Renal pelvis (tissue), 1 donor: ENCODE measurements at regions not wholly inside any gene's neighbourhood (a gene's known extent, or its start where the extent isn't known, plus 50 kb on each side); places are given as distances from the start of the nearest gene placed in this dataset.

Source experiments
- DNase-seq: peaks from one replicate; pipeline ENCODE4 v3.0.0-alpha.2; 2013

DNA sequence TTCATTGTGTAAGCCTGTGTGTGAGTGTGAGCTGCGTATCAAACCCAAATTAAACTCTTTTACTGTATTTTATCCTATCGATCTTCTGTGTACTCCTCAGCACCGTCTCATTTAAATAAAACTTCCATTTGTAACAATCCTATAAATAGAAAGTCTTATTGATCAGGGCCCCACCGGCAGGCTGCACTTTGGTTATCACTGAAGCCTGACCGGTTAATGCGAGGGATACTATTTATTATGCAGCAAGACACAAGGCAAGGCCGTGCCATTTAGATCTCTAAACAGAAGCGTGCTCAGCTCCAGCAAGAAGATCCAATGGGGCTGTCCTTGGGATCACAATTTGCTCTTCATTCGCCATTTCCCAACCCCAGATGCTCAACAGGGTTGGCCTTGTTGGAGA is 252.6 kb upstream of the TSHZ3 start:
- DNase-seq: no peak

DNA sequence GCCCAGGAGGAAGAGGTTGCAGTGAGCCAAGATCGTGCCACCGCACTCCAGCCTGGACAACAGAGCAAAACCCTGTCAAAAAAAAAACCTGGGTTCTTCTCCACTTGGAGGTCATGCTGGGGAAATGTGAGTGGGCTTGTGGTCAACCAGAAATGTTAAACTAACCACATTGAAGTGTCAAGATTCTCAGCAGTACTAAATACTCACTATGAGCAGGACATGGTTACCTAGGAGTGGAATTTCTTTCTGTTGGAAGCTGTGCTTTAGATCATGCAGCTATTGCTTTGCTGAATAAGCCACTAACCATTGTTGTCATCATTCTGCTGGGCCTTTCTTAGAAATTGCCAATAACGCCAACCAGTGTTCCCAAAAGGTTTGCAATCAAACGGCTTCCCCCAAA is 253.3 kb upstream of the TSHZ3 start:
- DNase-seq: no peak

DNA sequence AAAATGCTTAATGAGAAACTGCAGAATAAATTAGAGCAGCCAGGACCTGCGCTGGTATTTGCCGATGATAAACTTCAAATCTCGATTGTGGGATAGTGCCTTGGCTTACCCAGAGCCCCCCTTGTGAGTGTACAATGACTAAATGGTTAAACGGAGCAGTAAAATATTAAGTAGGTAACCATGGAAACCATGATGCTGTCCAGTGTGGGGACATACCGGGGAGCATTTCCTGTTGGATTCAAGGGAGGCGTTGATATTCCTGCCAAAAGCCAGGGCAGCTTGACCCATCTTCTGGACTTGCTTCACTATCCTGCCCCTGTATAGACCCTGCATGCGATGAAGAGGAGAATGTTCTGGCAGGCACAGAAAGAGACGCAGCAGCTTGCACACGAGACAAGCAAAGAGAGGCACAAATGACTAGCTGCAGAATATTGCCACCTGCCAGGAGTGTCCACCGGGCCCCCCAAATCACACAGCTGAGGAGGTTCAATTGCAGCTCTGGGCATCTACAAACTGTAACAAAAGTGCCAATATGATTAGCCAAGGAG is 255.3 kb upstream of the TSHZ3 start:
- no peak for DNase-seq

DNA sequence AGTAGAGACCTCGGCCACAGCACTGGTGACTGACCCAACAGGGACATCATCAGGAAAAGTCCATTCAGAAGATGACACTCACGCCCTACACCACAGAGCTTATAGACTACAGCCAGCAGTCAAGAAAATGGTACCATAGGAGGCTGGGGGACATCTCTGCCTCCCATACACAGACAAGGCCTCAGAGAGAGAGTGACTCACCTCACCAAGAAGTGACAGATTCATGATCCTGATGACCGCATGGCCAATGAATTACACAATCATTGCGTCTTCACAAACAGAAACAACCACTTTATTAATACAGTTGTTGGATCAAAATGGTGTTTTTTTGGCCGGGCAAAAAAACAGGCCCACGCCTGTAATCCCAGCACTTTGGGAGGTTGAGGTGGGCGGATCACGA is 260.8 kb upstream of the TSHZ3 start:
- no peak for DNase-seq

DNA sequence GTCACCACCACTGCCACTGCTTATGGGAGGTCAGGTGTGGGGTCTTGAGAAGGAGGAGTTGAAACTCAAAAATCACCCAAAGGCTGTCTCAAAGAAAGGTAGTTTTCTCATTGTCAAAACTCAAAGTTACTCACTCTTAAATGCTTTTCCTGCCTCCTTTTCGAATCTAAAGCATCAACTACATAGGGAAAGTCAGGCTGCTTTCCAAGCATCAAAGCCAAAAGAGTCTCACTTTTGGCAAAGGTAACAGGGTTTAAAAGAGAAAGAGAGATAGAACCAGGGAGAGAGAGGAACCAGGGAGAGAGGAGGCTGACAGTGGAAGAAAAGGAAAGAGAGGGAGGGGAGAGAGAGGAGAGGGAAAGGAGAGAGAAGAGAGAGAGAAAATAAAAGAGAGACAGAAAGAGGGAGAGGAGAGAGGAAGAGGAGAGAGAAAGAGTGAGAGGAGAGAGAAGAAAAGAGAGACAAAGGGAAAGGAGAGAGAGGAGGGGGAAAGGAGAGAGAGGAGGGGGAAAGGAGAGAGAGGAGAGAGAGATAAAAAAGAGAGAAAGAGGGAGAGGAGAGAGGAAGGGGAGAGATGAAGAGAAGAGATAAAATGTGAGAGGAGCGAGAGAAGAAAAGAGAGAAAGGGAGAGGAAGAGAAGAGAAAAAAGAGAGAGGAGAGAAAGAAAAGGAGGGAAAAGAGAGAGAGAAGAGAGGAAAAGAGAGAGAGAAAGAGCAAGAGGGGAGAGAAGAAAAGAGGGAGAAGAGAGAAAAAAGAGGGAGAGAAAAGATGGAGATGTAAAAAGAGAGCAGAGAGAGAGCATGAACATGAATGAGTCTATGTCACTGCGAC is 262.0 kb upstream of the TSHZ3 start:
- DNase-seq: no peak

DNA sequence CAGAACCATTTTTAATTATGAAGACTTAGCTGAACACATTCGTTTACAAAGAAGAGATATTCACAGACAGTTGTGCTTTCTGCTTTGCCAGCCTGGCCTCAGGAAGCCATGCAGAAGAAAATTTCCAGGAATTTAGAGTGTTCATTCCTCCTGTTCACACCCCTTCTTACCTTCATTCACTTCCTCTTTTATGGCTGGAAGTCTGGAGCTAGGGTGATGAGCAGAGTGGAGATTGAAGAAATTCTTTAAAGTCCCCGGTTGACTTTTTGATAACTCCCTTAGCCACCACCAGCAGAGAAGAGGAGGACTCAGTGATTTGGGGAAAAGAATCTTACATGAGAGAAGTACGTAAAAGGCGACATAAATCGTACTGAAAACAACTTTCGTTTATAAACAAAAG is 263.6 kb upstream of the TSHZ3 start:
- DNase-seq: no peak

DNA sequence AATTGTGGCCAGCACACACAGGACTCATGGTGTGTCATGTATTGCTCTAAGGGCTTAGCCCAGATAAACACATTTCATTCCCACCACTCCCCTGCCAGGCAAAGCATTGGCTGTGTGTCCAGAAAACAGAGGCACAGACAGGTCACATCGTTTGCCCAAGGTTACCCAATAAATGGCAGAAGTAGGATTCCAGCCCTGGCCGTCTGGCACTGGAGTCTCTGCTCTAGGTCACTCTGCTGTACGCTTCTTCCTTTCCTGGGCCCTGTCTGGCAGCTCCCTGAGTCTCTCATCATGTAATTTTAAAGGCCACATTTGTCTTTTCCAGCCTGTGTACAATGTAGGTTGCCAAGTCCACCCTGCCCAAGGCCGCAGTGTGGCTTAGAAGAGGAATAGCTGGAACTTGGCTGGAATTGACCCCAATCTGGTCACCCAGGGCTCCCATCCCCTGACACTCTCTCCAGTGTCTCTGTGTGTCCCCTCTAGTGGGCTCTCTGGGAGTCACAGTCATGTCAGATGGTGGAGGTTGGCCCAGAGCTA is 264.5 kb upstream of the TSHZ3 start:
- DNase-seq: no peak

DNA sequence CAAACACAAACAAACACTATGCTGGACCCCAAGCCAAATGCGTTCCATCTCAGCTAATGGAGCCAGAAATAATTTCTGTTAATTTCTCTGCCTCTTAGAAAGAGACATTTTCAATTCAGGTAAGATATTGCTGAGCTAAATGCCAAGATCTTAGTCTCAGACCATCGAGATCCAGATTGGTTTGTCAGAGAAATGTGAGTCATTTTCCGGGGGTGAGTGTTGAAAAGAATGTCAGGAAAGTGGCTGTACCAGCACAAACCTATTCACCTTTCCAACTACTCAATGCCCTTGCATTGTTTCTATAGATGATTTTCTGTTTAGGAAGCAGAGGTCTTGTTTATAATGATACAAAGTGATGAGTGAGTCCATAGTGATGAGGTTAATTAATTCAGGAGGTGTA is 266.8 kb upstream of the TSHZ3 start:
- no peak for DNase-seq

DNA sequence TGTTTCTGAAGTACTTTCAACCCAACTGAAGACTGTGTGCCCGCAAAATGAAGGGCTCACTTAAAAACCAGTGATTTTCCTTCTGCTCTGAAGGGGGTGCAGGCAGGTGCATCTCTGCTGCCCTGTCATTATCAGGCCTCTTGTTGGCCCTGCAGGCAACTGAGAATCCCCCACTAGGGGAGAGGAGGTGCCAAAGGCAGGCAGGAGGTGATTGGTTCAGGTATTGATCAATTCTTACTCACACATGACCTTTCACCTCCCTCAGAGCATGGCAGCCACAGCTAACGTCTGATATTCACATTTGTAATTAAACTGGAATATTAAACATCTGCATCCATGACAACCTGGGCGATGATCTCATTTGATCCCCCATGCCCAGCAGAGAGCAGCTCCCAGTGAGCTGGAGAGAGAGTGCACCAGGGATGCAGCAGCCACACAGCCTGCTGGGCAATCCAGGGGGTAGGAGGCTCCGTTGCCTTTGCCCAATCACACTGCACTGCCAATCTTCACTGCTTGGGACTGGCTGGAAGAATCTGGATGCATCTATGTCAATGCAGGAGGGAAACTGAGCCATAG is 267.9 kb upstream of the TSHZ3 start:
- DNase-seq: no peak

DNA sequence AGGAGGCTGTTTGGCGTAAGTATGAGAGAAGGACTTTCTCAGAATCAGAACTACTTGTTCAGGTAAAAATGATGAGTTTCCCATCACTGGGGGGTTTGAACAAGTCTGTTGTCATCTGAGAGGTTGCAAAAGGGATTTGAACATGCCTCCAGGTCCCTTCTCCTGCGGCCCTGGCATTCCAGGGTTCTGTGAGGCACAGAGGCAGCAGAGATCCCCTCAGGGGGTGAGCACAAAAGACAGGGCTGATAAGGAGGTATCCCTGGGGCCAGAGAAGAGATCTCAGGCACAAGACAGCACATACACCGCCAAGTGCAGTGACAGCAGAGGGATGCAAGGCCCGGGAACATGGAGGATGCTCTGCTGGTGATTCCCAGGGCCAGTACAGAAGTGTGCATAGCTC is 275.8 kb upstream of the TSHZ3 start:
- no peak for DNase-seq

DNA sequence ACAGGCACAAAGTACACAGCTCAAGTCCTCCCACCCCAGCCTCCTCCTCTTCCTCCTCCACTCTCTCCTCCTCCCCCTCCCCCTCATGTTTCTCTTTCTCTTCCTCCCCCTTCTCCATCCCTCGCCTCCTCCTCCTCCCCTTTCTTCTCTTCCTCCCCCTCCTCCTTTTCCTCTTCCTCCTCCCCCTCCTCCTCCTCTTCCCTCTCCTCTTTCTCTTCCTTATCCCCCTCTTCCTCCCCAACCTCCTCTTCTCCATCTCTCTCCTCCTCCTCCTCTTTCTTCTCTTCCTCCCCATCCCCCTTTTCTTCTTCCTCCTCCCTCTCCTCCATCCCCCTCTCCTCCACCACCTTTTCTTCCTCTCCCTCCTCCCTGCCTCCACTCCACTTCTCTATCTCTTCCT is 276.3 kb upstream of the TSHZ3 start:
- no peak for DNase-seq

DNA sequence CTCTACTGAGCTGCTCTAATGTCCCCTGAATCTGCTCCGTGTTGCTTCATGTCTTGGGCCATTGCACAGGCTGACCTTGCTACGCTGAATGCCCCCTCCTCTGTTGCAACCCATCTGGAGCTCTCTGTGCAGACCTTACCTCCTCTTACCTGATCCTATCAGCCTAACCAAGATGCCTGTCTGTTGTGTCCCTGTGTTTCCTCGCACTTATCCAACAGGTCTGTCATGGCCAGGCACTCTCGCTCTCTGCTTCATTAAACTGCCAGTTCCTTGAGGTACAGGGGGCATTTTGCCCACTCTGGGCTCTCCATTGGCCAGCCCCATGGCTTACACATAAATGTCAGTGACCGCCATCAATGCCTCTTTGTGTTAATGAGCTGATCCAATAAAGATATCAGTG is 277.7 kb upstream of the TSHZ3 start:
- no peak for DNase-seq

DNA sequence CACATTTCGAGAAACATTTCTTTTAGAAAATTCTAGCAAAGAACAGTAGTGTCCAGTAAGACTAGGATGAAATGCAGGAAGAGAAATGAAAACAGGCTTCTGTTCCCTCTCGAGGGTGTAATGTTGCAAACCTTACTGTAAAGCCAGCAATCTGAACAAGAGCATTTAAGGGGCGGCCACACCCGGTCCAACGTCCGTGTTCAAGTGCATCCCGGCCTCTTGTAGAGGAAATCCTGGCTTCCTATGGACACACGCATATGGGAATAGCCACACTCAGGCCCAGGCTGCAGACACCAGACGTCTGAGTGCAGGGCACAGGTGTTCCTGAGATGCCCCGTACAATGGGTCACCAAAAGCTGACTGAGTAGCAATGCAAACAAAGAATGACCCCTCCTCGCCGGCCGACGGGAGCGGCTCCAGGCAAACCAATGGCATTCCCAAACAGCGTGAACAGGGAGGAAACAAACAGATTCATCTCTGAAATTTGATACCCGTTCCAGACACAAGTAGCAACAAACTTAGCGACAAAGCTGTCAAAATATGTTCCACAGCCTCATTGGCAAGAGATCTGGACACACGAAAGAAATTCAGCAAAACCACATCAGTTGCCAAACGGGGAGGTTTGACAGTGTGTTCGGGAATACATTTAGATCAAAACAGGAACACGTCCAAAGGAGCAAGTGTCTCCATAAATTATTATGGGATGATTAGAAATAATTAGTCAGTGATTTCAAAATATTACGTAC is 278.6 kb upstream of the TSHZ3 start:
- no peak for DNase-seq

DNA sequence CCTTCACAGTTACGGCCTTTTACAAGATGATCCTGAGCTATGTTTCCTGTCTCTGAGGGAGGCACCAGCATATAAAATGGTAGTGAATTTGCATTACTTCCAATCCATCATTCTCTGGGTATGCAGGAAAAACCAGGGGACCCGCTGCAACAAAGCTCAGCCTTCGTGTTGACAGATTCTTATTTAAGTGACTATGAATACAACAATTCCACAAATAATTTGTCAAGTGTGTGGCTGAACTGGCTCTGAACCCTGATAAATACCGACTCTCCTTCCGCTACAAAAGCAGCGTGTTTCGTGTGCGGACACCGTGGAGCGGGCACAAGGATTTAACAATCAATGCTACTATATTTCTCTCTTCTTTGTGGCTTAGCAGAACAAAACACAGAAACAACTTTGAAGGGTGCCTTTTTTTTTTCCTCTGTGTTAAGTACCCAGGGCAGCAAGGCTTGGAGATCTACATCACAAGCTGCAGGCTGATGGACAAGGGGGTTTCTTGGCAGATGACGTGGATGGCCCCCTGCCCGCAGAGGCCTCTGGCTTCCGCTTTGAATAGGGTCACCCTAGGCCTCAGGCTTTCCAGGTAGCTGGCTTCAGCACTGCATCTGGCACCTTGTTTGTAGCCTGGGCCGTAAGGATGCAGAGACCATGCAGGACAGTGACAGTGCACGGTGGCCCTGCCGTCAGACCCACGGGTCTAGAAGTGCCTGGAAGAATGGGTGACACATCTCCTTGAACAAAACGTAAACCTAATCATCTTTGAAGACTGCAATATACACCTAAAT is 280.5 kb upstream of the TSHZ3 start:
- DNase-seq: no peak

DNA sequence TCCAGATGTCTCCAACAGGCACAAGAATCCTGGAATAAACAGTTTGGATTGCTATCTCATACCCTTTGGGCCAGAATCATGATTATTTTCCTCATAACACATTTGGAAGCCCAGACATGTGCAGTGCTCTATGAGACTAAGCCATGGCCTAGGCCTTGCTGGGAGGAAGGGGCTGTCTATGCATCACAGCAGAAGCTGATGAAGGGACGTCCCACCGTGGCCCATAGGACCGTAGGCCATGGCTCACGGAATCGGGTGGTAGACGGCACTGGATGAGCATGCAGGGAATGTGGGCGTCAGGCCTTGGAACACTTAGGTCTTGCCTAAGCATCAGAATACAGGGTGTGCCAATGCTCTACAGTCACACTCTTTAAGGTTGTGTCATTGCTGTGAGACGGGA is 283.8 kb upstream of the TSHZ3 start:
- DNase-seq: no peak

DNA sequence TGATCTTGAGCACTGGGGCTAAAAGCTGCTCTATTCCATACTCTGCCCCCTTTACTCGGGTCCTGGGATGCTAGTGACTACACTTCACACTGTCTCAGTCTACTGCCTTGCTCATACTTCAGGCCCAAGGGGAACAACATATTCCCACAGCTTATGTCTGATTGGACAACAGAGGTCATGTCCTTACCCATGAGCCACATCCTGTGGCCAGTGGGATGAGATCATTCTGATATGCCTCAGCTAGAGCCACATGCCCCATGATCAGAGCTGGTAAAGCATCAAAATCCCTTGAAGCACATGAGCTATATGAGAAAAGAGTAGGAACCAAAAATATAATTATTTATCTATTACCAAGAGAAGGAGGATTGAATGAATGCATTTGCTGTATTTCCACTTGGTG is 290.1 kb upstream of the TSHZ3 start:
- no peak for DNase-seq

DNA sequence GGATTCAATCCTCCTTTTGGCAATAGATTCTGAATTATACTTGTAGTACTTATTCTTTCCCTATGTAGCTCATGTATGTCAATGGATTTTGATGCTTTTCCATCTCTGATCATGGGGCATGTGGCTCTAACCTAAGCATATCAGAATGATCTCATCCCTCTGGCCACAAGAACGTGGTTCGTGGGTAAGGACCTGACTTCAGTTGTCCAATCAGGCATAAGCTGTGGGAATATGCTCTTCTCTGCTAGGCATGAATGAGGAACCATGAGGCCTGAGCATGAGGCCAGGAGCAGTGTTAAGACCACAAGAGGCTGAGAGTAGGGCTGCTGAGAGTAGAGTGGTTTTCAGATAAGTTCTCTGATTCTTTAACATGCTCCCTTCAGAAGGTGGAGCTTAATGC is 292.4 kb upstream of the TSHZ3 start:
- DNase-seq: no peak

DNA sequence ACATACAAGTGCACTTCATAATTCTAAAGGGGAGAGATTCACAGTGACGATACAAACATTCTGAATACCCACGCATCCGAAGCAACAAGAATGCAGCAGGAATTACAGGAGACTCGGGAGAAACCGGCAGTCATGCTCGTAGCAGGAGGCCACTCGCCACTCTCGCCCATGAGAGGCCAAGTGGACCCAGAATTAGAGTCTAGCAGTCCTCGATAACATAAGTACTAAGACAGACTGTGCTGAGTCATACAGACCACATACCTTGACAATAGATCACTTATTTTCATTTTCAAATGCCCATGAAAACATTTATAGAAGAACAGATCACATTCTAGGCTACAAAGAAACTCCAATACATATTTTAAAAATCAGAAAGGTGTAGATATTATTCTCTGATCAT is 299.1 kb upstream of the TSHZ3 start:
- DNase-seq: no peak

DNA sequence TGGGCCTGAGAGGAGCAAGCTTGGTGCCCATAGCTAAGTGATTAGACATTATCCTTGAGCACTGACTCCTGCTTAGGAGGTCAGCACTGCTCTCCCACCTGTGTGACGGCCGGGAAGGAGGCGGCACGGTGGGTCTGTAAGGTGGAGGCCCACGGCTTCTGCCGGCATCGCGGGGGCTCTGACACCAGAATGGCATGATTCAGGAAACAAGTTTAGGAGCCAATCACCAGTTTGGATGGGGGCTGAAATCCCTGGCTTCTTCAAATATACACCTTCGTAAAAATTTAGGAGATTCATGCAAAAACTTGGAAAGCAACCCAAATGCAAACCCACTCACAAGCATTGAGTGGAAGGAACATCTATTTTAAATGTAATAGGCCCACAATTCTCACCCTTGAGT is 307.3 kb upstream of the TSHZ3 start:
- no peak for DNase-seq

DNA sequence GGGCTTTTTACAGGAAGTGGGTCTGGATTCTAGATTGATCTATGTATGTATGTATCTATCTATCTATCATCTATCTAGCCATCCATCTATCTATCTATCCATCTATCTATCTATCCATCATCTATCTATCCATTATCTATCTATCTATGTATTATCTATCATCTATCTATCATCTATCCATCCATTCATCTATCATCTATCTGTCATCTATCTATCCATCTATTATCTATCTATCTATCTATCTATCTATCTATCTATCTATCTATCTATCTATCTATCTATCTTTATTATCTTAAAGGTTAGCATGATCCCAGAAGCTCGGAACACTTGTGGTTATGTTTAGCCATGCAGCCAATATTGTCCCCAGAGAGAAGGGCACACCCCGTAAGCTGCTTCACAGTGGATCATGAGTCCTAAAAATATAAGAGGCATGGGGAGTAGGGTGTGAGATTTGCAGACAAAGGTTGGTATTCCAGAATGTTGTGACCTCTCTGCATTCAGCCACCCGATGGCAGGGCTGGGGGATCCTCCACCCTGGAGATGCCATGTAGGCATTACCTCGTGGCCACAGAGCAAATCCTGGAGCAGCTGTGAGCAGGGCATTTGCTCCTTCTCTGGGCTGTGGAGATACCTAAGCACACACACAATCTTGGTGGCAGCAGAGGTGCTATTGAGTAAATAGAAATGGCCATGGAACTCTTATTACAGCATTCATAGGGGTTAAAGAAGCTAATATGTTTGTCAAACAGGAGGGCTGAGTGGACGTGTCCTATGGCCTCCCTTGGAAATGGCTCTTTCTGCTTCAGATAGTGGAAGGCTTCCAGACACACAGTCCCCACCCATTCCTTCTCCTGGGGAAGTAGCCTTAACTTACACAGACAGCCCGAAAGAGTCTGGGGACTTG is 310.0 kb upstream of the TSHZ3 start:
- DNase-seq: no peak

DNA sequence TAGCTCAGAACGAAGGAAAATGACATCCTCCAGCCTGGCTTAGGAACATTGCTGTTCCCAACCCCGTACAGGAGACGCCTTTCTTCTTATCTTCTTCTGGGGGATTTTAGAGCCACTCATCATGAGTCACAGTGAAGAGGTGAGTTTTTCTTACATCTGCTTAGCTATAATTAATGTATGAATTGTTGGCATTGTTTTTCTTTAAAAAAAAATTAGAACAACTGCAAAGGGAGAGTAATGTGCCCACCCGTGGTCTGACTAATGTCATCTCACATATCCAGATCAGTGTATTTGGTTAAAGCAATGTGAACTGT is 310.6 kb upstream of the TSHZ3 start:
- DNase-seq: no peak
